Caki2 (cell line): ENCODE measurements at regions not wholly inside any gene's neighbourhood (a gene's known extent, or its start where the extent isn't known, plus 50 kb on each side); places are given as distances from the start of the nearest gene placed in this dataset.
"Not testable (repeated sequence)": the region's sequence is repeated elsewhere in the genome, so short reads cannot be mapped to it uniquely, and the experiment has no call there.

Experiments
- DNase-seq: peaks from one replicate; pipeline ENCODE4 v3.0.0-alpha.2; 2015; ENCODE audit warnings: low read depth
- in situ Hi-C: cut with HindIII; loops from 2 replicates; pipeline ENCODE4 v1.10.0; 2016; ENCODE audit warnings: low sequenced_read_pairs, low pct_unique_long_range_greater_than_20kb, mixed read lengths

DNA sequence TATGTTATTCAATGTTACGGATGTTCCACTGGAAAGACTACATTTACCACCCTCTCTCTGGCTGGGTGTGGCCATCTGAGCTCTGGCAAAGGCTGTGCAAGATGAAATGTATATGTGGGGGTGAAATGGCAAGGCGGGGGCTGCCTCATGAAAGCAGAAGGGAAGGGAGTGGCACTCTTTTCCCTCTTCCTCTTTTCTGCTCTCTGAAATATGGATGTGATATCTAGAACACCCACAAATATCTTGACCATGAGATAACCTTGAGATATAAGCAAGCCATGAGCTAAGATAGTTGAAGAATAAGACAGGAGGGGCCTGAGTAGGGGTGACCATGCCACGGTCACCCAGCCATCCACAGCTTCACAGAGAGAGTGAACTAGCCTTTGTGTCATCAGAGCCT, 367.8 kb upstream of the ID2 start:
- no peak for DNase-seq
- in situ Hi-C loops: no loop called here

- in situ Hi-C loops: no loop called here
- no peak for DNase-seq
Observed at GRCh38 chr2:8315531-8316165, 366.2 kb upstream of the ID2 start.

DNA sequence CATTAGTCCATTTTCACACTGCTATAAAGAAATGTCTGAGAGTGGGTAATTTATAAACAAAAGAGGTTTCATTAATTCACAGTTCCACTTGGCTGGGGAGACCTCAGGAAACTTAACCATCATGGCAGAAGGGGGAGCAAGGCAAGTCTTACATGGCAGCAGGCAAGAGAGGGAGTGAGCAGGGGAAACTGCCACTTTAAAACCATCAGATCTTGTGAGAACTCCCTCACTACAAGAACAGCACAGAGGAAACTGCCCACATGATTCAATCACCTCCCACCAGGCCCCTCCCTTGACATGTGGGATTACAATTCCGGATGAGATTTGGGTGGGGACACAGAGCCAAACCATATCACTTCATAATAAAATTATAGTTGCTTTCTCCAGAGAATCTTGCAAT, 365.5 kb upstream of the ID2 start:
- in situ Hi-C loops: no loop called here
- no peak for DNase-seq

- no peak for DNase-seq
- in situ Hi-C loops: no loop called here
Observed at GRCh38 chr2:8317418-8317817, 364.4 kb upstream of the ID2 start.

GRCh38 chr2:8319219-8319618, 362.6 kb upstream of the ID2 start:
- in situ Hi-C loops: no loop called here

GRCh38 chr2:8320311-8321066, 361.4 kb upstream of the ID2 start:
- no peak for DNase-seq
- in situ Hi-C loops: no loop called here

More at GRCh38 chr2:8319219-8319618, 362.6 kb upstream of the ID2 start:
- DNase-seq: no peak

DNA sequence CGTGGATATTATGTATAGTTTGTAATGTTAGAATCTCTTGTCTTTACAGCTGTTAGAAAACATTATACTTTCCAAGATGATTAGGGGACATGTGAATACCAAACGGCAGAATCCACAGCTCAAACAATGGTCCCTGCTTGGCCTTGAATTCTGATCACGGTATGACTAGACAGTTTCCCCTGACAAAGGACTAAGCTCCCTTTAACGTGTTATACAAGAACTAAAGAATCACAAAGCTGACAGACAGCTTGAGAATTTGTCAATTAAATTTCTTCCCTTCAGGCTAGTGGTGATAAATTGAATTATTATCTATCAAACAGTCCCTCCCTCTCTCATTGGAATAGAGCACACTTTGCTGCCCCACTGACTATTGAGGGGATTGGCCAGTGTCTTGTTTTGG, 359.2 kb upstream of the ID2 start:
- in situ Hi-C loops: no loop called here

DNA sequence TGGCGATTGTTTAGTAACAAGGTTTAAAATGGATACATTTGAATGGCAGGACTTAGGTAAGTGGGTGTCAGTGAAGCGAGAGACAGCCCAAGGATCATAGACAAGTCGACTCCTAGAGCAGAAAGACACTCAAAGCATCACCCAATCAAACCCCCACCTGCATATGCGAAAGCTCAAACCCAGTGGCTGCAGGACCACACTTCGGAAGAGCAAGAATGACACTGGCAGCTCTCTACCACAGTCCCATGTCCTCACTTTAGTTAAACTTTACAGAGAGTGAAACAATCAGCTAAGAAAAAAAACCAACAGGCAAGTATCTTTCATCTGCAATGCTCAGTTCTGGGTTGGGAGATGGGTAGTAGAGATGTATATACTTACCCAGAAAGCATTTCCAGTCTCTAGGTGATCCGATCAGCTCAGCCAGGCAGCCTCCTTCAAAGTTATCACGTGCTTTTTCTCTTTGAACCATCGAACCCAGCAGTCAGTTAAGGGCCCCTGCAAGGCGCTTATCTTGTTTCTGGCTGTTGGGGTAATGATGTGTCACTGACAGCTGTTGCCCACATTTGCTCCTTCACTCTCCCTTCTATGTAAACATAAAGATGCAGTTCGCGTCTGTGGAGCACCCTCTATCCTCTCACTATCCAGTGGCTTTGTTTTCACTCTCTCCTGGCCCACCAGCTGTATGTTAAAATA, 357.5 kb upstream of the ID2 start:
- in situ Hi-C loops: no loop called here
- DNase-seq: no peak

More for the DNA sequence above, 359.2 kb upstream of the ID2 start:
- DNase-seq: no peak

DNA sequence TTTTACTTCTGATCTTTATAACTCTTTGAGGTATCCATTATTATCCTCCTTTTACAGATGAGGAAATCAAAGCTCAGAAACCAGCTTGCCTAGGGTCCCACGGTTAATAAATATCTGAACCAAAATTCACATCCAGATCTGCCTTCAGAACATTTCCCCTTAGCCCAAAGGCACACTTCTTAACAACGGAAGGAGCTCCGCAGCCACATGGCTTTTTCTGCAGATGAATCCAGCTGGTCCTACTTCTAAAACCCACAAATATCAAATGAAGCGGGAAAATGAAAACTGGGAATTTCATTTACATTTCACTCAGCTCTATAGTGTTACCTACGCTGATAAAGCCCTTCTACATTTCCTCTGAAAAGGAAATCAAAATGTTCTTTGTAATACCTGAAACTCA, 357.0 kb upstream of the ID2 start:
- in situ Hi-C loops: no loop called here

GRCh38 chr2:8327371-8328100, 354.3 kb upstream of the ID2 start:
- DNase-seq: no peak
- in situ Hi-C loops: no loop called here

More for the DNA sequence above, 357.0 kb upstream of the ID2 start:
- DNase-seq: no peak

DNA sequence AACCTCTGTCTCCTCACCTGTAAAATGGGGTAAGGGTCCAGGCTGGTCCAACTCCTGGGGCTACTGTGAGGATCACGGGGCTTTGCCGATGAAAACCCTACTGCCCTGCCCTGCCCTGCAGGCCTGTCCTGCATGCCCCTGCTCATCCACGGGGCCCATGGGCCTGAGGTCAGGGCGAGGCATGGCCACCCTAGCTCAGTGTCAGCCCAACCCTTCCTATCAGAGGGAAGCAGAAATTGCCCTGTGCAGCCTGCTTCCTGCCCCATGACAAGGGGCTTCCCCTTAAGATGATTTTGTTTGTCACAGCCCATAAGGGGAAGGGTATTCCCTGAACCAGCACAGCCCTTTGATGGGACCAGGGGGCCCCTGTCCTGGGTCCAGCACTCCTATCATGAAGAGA, 353.6 kb upstream of the ID2 start:
- in situ Hi-C loops: no loop called here
- DNase-seq: no peak

- in situ Hi-C loops: no loop called here
- DNase-seq: no peak
Observed at GRCh38 chr2:8329660-8330622, 351.9 kb upstream of the ID2 start.

DNA sequence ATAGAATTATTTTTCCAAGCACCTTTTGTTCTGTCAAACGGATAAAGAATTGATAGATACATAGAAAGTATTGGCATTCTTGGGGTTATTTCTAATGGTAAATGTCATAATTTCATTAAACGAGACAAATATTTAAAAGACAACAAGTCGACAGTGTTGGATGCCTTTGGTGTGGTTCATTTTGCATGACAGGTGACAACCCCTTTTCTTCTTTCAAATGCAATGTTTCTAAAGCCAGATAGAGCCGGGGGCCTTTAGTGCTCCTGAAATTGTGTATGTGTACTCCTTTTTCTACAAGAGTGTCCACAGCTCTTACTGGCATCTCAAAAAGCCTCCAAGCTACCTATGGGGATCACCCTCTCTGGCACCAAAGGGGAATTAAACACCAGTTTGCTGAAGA, 350.8 kb upstream of the ID2 start:
- in situ Hi-C loops: no loop called here
- no peak for DNase-seq

DNA sequence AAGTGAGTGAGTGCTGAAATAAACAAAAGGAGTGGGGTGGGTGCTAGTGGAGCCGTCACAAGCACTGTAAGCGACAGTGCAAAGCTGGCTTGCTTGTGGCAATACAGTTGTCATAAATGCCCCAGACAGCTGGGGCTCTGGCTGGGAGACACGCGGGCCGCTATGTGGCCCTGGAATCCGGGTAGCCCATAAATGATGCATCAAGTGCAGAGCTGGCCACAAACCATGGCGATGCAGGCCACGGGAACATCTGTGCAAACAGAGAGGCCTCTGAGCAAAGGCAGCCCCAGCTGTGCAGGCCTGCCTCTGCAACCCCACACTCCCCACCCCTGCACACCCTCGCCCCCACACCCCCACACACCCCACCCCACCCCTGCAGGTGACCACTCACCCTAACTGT, 349.2 kb upstream of the ID2 start:
- in situ Hi-C loops: no loop called here
- DNase-seq: no peak

DNA sequence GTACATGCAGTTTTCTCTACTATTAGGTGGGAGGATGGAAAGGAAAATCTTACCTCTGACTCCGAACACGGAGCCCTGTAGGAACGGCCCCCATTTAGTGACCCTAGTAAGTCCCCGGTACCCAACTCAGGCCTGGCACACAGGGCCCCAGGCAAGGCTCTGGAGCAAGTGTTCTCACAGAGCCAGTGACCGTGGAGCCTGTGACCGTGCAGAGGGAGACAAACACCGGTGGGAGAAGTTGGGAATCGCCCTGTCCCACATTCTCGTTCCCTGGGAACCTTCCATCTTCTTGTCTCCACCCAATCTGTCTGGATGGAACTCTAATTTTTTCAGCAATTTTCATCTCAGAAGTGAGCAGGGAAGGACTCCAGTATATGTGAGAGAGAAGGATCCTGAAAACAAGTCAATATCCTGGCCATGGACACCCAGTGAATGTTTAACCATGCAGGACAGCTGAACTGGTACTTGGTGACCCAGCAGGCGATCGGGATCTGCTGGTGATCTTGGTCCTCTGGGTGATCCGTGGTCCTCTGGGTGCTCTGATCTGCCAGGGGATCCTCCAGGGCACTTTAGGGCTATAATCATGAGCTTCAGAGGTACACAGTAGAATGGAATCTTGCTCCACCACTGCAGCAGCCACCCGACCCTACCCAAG, 348.6 kb upstream of the ID2 start:
- in situ Hi-C loops: no loop called here
- DNase-seq: no peak

DNA sequence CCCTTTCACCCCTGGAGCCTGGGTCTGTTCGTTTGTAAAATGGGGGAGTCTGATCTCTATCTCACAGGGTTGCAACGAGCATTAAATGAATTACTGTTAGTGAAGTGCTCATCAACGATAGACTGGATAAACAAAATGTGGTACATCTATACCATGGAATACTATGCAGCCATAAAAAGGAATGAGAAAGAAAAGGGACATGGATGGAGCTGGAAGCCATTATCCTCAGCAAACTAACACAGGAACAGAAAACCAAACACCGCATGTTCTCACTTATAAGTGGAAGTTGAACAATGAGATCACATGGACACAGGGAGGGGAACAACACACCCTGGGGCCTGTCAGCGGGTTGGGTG, 348.0 kb upstream of the ID2 start:
- in situ Hi-C loops, DNase-seq: not testable (repeated sequence)

DNA sequence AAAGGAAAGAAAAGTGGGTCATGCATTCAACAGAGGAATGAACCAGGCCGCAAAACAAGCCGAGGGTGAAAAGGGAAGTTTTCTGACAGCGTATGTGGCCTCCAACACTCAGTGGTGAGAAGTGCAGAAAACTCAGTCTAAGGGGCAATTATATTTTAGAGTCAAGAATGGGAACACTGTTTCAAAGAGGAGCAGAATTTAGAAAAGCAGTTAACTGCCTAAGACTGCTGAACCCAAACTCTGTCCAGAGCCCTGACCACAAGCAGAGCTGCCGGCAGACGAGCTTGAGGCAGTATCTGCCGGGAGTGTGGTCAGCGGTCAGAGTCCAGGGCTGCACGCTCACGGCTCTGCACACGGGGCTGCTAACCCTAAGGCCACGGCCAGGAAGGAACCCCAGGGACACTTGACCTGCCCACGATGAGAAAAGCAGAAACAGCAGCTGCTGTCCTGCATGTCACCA, 347.0 kb upstream of the ID2 start:
- in situ Hi-C loops: no loop called here
- DNase-seq: no peak
